Small intestine (tissue), 7 donors: ENCODE measurements at regions not wholly inside any gene's neighbourhood (a gene's known extent, or its start where the extent isn't known, plus 50 kb on each side); places are given as distances from the start of the nearest gene placed in this dataset.

Experiments
- DNase-seq, 2 donors: peaks; one replicate each; pipeline versions ENCODE4 v3.0.0 to v3.0.0-alpha.2; 2013
- FAIRE-seq: peaks from 2 replicates; lab custom pipeline; 2012; peaks lifted over from hg19 to GRCh38; lab: Jason Lieb, UNC
- H3K27ac ChIP-seq, 3 donors: one replicate each; pipeline ENCODE4 v1.5.1; 2013; ENCODE audit warnings: low read length in 2 of 3, mild to moderate bottlenecking in 2 of 3, control low read depth in 1 of 3, inconsistent platforms in 1 of 3, low read depth in 1 of 3, moderate library complexity in 1 of 3
- H3K27me3 ChIP-seq, 3 donors: one replicate each; pipeline ENCODE4 v1.6.1; 2013; ENCODE audit warnings: low read length in 3 of 3, inconsistent platforms in 1 of 3; ENCODE audit not compliant: control insufficient read depth in 3 of 3, insufficient read depth in 3 of 3
- H3K36me3 ChIP-seq, 3 donors: one replicate each; pipeline ENCODE4 v1.6.1; 2013; ENCODE audit warnings: low read length in 3 of 3, inconsistent platforms in 1 of 3, low read depth in 1 of 3, mild to moderate bottlenecking in 1 of 3, moderate library complexity in 1 of 3; ENCODE audit not compliant: control insufficient read depth in 3 of 3, insufficient read depth in 2 of 3
- H3K4me1 ChIP-seq, 3 donors: one replicate each; pipeline ENCODE4 v1.6.1; 2013; ENCODE audit warnings: low read length in 2 of 3, inconsistent platforms in 1 of 3, low read depth in 1 of 3, mild to moderate bottlenecking in 1 of 3, moderate library complexity in 1 of 3; ENCODE audit not compliant: control insufficient read depth in 3 of 3, insufficient read depth in 2 of 3
- H3K4me3 ChIP-seq, 3 donors: one replicate each; pipeline ENCODE4 v1.5.1; 2013; ENCODE audit warnings: low read length in 3 of 3, control low read depth in 1 of 3, inconsistent platforms in 1 of 3, low read depth in 1 of 3, mild to moderate bottlenecking in 1 of 3, moderate library complexity in 1 of 3
- H3K9me3 ChIP-seq, 2 donors: one replicate each; pipeline ENCODE4 v1.6.1; 2013; ENCODE audit warnings: low read depth in 1 of 2, low read length in 1 of 2; ENCODE audit not compliant: control insufficient read depth in 2 of 2, insufficient read depth in 1 of 2
- WGBS, 3 donors: extraction: QIAGEN DNeasy Blood & Tissue Kit; methylation state at CpG; one replicate each; pipeline ENCODE4 v1.1.7; 2013; 5-methylcytosine and 5-hydroxymethylcytosine counted together
- donor health status: healthy with polysubstance abuse.
- donor health status: control.
- donor health status: control.
- donor health status: Bipolar disorder and iron deficiency.
- donor health status: healthy.

GRCh38 chr2:129263939-129264338 lies 715.5 kb upstream of the RAB6C start:
- Histone ChIP-seq H3K27me3 (no peaks in the 10 kb centered on the region), H3K4me3 (no peak overlapping the region), H3K9me3 (peaks cover 0 to 5% of the 10 kb centered on the region in 2 donors), H3K4me1 (no peaks in the 10 kb centered on the region), H3K36me3 (no peaks in the 10 kb centered on the region), H3K27ac (no peak overlapping the region)
- FAIRE-seq, result no peak
- no peak for DNase-seq

DNA sequence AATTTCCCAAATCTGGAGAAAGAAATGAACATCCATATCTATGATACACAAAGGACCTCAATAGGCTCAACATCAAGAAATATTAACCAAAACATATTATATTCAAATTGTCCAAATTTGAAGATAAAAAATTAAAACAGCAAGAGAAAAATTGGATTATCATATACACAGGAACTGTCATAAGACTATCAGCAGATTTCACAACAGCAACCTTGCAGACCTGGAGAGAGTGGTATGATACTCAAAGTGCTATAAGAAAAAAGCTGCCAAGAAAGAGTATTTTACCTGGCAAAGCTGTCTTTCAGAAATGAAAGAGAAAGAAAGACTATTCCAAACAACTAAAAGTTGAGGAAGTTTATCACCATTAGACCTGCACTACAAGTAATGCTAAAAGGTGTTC lies 711.9 kb upstream of the RAB6C start:
- Histone ChIP-seq H3K9me3 (peaks cover 0 to 5% of the 10 kb centered on the region in 2 donors), H3K4me3 (no peak overlapping the region), H3K4me1 (no peaks in the 10 kb centered on the region), H3K36me3 (no peaks in the 10 kb centered on the region), H3K27me3 (no peaks in the 10 kb centered on the region), H3K27ac (no peak overlapping the region)
- FAIRE-seq (no peak), DNase-seq (no peak)

DNA sequence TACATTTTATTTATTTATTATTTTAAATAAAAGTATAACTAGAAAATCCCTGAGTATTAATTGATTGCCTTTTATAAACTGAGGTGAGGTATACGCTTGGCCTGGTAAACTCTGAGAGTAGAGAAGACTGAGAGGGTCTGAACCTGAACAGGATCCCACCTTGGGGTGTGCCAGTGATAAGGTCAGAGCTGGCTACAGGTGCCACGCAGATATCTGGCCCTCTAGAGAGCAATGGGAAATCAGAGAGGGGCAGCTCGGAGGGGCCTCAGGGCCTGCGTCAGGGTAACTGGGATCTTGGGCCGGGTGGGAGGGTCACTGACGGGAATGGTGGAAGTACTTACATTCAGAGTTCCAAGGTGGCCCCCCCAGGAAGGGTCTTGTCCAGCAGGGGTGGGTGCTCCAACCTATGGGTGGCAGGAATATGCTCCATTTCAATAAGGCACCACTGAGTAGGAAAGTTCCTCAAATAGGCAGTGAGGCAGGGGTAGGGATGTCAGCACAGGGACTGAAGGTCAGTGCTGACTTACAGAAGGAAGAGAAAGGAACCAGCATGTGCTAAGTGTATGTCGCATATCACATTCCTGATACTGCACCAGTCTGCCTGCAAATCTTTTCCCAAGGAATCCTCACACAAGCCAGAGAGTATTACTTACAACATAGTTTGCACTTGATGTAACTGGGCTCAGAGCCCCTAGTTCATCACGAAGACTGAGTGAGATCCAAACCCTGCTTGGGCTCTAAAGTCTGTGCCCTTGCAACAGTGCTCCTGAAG lies 706.0 kb upstream of the RAB6C start:
- no peaks in the 10 kb centered on the region for H3K4me1 ChIP-seq
- H3K4me3 ChIP-seq, result no peak overlapping the region
- no peaks in the 10 kb centered on the region for H3K27me3 ChIP-seq
- DNase-seq (no peak), FAIRE-seq (no peak)
- no peak overlapping the region for H3K27ac ChIP-seq
- no peaks in the 10 kb centered on the region for H3K9me3 ChIP-seq
- no peaks in the 10 kb centered on the region for H3K36me3 ChIP-seq
- 88 to 91% (median 90%) methylated on average over 8 of the region's 8 CpGs for WGBS, 3 donors

DNA sequence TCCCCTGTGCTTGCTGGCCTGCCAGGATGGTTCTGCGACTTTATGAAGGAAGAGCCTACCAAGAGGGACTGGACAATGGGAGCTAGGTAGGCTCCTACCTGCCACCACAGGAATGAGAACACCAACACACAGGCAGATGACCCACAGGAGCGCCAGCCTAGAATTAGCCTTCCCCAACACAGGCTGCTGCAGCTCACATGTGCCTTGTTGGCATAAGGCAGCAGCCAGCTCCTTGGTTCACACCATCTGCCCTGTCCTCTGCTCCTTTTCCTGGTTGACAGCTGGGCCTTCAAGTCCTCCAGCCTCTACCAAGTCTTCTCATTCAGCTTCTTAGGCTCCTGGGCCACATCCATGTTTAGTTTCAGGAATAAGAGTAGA lies 705.4 kb upstream of the RAB6C start:
- DNase-seq, result no peak
- Histone ChIP-seq H3K4me1 (no peaks in the 10 kb centered on the region), H3K27me3 (no peaks in the 10 kb centered on the region), H3K27ac (no peak overlapping the region), H3K36me3 (no peaks in the 10 kb centered on the region), H3K9me3 (no peaks in the 10 kb centered on the region), H3K4me3 (no peak overlapping the region)
- no peak for FAIRE-seq
- WGBS, 3 donors, result 58 to 93% (median 63%) methylated on average over 2 of the region's 2 CpGs

DNA sequence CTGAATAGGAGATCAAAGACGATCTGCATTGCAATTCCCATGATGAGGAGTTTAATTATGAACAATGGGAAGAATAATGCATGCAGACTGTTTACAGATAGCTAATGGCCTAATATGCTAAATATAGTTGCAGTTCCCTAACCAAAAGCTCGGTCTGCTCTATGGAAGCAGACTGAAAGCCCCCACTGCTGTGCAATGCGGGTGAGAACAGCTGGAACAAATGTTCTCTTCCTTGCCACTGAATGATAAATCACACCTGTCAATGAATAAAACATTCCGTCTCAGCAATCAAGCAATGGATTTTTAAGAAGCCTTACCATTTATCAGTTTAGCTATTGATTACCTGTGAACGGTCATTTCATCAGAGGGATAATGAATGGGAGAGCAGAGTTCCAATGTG lies 704.5 kb upstream of the RAB6C start:
- peaks cover 0 to 2% of the 10 kb centered on the region in 2 donors for H3K9me3 ChIP-seq
- 49 to 62% (median 51%) methylated on average over 5 of the region's 5 CpGs for WGBS, 3 donors
- FAIRE-seq, result no peak
- H3K36me3 ChIP-seq, result no peaks in the 10 kb centered on the region
- no peak for DNase-seq
- no peak overlapping the region for H3K4me3 ChIP-seq
- H3K4me1 ChIP-seq, result no peaks in the 10 kb centered on the region
- no peaks in the 10 kb centered on the region for H3K27me3 ChIP-seq
- H3K27ac ChIP-seq, result no peak overlapping the region

DNA sequence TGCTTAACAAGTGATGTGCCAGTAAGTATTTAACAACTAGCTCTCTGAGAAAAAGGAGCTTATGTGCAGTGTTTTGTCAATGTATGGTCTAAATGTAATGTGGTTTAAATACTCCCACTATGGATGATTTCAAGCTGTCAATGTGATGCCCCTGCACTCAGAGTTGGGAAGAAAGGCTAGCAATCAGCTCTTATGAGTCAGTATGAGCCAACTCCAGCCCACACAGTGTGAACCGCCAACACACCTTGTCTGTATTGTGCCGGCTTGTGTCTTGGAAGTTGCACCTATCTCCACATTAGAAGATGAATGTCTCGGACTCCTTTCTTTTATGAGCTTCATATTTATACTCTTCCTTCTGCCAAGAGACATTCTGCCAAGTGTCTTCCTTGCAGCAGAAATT lies 703.8 kb upstream of the RAB6C start:
- FAIRE-seq, result no peak

GRCh38 chr2:129276978-129277584 lies 702.4 kb upstream of the RAB6C start:
- Histone ChIP-seq H3K4me1 (no peaks in the 10 kb centered on the region), H3K27me3 (no peaks in the 10 kb centered on the region), H3K4me3 (no peak overlapping the region), H3K9me3 (peaks cover 0 to 2% of the 10 kb centered on the region in 2 donors), H3K27ac (no peak overlapping the region), H3K36me3 (no peaks in the 10 kb centered on the region)
- DNase-seq (no peak), FAIRE-seq (no peak)
- 72 to 77% (median 72%) methylated on average over 5 of the region's 5 CpGs for WGBS, 3 donors

More for the DNA sequence above, 703.8 kb upstream of the RAB6C start:
- Histone ChIP-seq H3K27me3 (no peaks in the 10 kb centered on the region), H3K36me3 (no peaks in the 10 kb centered on the region), H3K4me3 (no peak overlapping the region), H3K4me1 (no peaks in the 10 kb centered on the region), H3K9me3 (peaks cover 0 to 2% of the 10 kb centered on the region in 2 donors), H3K27ac (no peak overlapping the region)
- 84 to 88% (median 88%) methylated on average over 3 of the region's 3 CpGs for WGBS, 3 donors
- no peak for DNase-seq

DNA sequence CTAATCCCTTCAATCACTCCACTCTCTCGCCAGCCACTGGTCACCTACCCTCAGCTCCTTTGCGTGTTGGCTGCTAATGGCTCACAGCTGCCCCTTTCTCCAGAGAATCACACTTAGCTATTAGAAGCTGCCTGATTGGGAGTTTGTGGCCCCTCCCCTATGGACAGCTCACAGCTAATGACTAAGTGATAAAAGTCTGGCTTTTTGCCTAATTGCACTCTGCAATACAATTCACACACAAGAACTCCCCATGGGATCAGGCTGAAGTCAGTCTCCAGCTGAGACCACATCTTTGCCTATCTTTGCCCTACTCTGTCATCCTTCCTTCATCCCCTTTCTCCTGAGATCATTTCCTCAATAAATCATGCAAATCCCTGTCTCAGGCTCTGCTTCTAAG lies 701.9 kb upstream of the RAB6C start:
- Histone ChIP-seq H3K27ac (no peak overlapping the region), H3K36me3 (no peaks in the 10 kb centered on the region), H3K27me3 (no peaks in the 10 kb centered on the region), H3K4me1 (no peaks in the 10 kb centered on the region), H3K9me3 (peaks cover 0 to 2% of the 10 kb centered on the region in 2 donors), H3K4me3 (no peak overlapping the region)
- no peak for FAIRE-seq
- WGBS, 3 donors, result 68 to 77% (median 76%) methylated on average over 2 of the region's 2 CpGs
- no peak for DNase-seq
